Right atrium auricular region (tissue), 2 donors: ENCODE measurements at regions not wholly inside any gene's neighbourhood (a gene's known extent, or its start where the extent isn't known, plus 50 kb on each side); places are given as distances from the start of the nearest gene placed in this dataset.

Experiments used
- DNase-seq: peaks from one replicate; pipeline ENCODE4 v3.0.0-alpha.2; 2019; ENCODE audit warnings: low spot score
- H3K27ac ChIP-seq, 2 donors: fragments of 200-600 bp; sonication (generic); 1 replicate in 1 of 2; 2 replicates in 1 of 2; pipeline ENCODE4 v1.5.1; 2016 to 2019
- H3K27me3 ChIP-seq, 2 donors: fragments of 200-600 bp; sonication (generic); one replicate each; pipeline versions ENCODE4 v1.5.1 to v1.6.0; 2017 to 2019
- H3K36me3 ChIP-seq: fragments of 200-600 bp; sonication (generic); one replicate; pipeline ENCODE4 v1.5.1; 2016
- H3K4me1 ChIP-seq, 2 donors: fragments of 200-600 bp; sonication (generic); one replicate each; pipeline versions ENCODE4 v1.5.1 to v1.6.0; 2017 to 2019
- H3K4me3 ChIP-seq, 2 donors: fragments of 200-600 bp; sonication (generic); 1 replicate in 1 of 2; 2 replicates in 1 of 2; pipeline ENCODE4 v1.5.1; 2017 to 2019; ENCODE audit warnings: mild to moderate bottlenecking in 1 of 2, moderate library complexity in 1 of 2
- H3K9me3 ChIP-seq, 2 donors: fragments of 200-600 bp; sonication (generic); one replicate each; pipeline ENCODE4 v1.5.1; 2019
- CTCF ChIP-seq, 2 donors: fragments of 200-600 bp; sonication (generic); IDR thresholded peaks; one replicate each; pipeline ENCODE4 v1.5.1; 2019; ENCODE audit warnings: antibody characterized with exemption in 2 of 2

- no peak for TF ChIP-seq CTCF (IDR thresholded peaks at IDR 0.05)
- no peak for DNase-seq
- Histone ChIP-seq H3K27ac (no peak overlapping the region), H3K36me3 (no peaks in the 10 kb centered on the region), H3K9me3 (no peaks in the 10 kb centered on the region), H3K27me3 (no peaks in the 10 kb centered on the region), H3K4me3 (no peak overlapping the region), H3K4me1 (no peaks in the 10 kb centered on the region)
These were observed 96.1 kb upstream of the ANO4 start for GRCh38 chr12:100698518-100698917.

GRCh38 chr12:100699209-100699608, 95.4 kb upstream of the ANO4 start:
- Histone ChIP-seq H3K4me1 (no peaks in the 10 kb centered on the region), H3K9me3 (no peaks in the 10 kb centered on the region)

GRCh38 chr12:100703337-100703736, 91.2 kb upstream of the ANO4 start:
- DNase-seq = no peak
- TF ChIP-seq CTCF (IDR thresholded peaks at IDR 0.05) = no peak
- no peaks in the 10 kb centered on the region for H3K27me3 ChIP-seq
- H3K9me3 ChIP-seq = no peaks in the 10 kb centered on the region
- H3K36me3 ChIP-seq = no peaks in the 10 kb centered on the region
- H3K4me3 ChIP-seq = no peak overlapping the region
- H3K27ac ChIP-seq = no peak overlapping the region
- no peaks in the 10 kb centered on the region for H3K4me1 ChIP-seq

More at GRCh38 chr12:100699209-100699608, 95.4 kb upstream of the ANO4 start:
- TF ChIP-seq CTCF (IDR thresholded peaks at IDR 0.05) = no peak
- no peak for DNase-seq
- Histone ChIP-seq H3K27ac (no peak overlapping the region), H3K27me3 (no peaks in the 10 kb centered on the region), H3K4me3 (no peak overlapping the region), H3K36me3 (no peaks in the 10 kb centered on the region)

GRCh38 chr12:100703868-100704267, 90.7 kb upstream of the ANO4 start:
- Histone ChIP-seq H3K4me1 (no peaks in the 10 kb centered on the region), H3K9me3 (no peaks in the 10 kb centered on the region), H3K27me3 (no peaks in the 10 kb centered on the region), H3K27ac (no peak overlapping the region), H3K4me3 (no peak overlapping the region), H3K36me3 (no peaks in the 10 kb centered on the region)
- DNase-seq = no peak
- no peak for TF ChIP-seq CTCF (IDR thresholded peaks at IDR 0.05)

GRCh38 chr12:100706033-100706432, 88.5 kb upstream of the ANO4 start:
- no peak for TF ChIP-seq CTCF (IDR thresholded peaks at IDR 0.05)
- no peak for DNase-seq
- H3K4me1 ChIP-seq = no peaks in the 10 kb centered on the region
- no peak overlapping the region for H3K4me3 ChIP-seq
- H3K27ac ChIP-seq = no peak overlapping the region
- H3K27me3 ChIP-seq = no peaks in the 10 kb centered on the region
- H3K9me3 ChIP-seq = no peaks in the 10 kb centered on the region
- no peaks in the 10 kb centered on the region for H3K36me3 ChIP-seq

- H3K9me3 ChIP-seq = no peaks in the 10 kb centered on the region
- no peaks in the 10 kb centered on the region for H3K4me1 ChIP-seq
- H3K27ac ChIP-seq = no peak overlapping the region
- TF ChIP-seq CTCF (IDR thresholded peaks at IDR 0.05) = no peak
- no peaks in the 10 kb centered on the region for H3K27me3 ChIP-seq
- no peaks in the 10 kb centered on the region for H3K36me3 ChIP-seq
- H3K4me3 ChIP-seq = no peak overlapping the region
- DNase-seq = no peak
These were observed 86.0 kb upstream of the ANO4 start for GRCh38 chr12:100708591-100708990.
